ENCODE measurements at regions not wholly inside any gene's neighbourhood (a gene's known extent, or its start where the extent isn't known, plus 50 kb on each side); places are given as distances from the start of the nearest gene placed in this dataset.
A peak's percentile ranks its signal among the peaks of the same experiment; 100 is the strongest.

DNA sequence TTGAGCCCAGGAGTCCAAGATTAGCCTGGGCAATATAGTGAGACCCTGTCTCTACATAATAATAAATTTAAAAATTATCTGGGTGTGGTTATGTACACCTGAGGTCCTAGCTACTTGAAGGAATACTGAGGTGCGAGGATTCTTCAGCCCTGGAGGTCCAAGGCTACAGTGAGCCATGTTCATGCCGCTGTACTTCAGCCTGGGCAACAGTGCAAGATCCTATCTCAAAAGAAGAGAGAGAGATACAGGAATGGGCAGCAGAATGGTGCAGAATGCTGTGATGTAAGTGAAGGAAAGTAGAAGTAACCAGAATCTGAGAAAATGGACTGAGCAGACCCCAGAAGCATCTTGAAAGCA lies 62.7 kb upstream of the EXOC4 start:
- Histone ChIP-seq H3K27me3 (ENCODE audit: insufficient read depth, low read depth) (no peaks in the 10 kb centered on the region), H3K4me1 (ENCODE audit: low read depth, poor library complexity, severe bottlenecking) (peaks cover 59% of the 10 kb centered on the region), H3K9ac (no peak overlapping the region), H3K36me3 (ENCODE audit: insufficient read depth) (no peaks in the 10 kb centered on the region), H3K79me2 (ENCODE audit: insufficient read depth, low read depth) (no peaks in the 10 kb centered on the region), H3K27ac (peak overlapping the region; percentile 9; the same call in 1 of the 2 replicates), H4K20me1 (ENCODE audit: insufficient read depth) (no peaks in the 10 kb centered on the region), H3K4me3 (IDR thresholded peaks at IDR 0.05; ENCODE audit: insufficient read depth, low read depth, low read length) (no peak overlapping the region), H2AFZ (ENCODE audit: low read depth) (no peak overlapping the region), H3K4me2 (peak overlapping the region; percentile 6; the same call in 1 of the 2 replicates)
- TF ChIP-seq, protein P1, sequence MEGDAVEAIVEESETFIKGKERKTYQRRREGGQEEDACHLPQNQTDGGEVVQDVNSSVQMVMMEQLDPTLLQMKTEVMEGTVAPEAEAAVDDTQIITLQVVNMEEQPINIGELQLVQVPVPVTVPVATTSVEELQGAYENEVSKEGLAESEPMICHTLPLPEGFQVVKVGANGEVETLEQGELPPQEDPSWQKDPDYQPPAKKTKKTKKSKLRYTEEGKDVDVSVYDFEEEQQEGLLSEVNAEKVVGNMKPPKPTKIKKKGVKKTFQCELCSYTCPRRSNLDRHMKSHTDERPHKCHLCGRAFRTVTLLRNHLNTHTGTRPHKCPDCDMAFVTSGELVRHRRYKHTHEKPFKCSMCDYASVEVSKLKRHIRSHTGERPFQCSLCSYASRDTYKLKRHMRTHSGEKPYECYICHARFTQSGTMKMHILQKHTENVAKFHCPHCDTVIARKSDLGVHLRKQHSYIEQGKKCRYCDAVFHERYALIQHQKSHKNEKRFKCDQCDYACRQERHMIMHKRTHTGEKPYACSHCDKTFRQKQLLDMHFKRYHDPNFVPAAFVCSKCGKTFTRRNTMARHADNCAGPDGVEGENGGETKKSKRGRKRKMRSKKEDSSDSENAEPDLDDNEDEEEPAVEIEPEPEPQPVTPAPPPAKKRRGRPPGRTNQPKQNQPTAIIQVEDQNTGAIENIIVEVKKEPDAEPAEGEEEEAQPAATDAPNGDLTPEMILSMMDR (conservative IDR thresholded peaks at IDR 0.05; ENCODE audit: low read depth, low read length) = no peak

- H4K20me1 ChIP-seq (ENCODE audit: insufficient read depth) = no peaks in the 10 kb centered on the region
- peak overlapping the region; percentile 6; the same call in 1 of the 2 replicates for H3K4me2 ChIP-seq
- H2AFZ ChIP-seq (ENCODE audit: low read depth) = no peak overlapping the region
- TF ChIP-seq, protein P1 (conservative IDR thresholded peaks at IDR 0.05; ENCODE audit: low read depth, low read length) = no peak
- H3K27ac ChIP-seq = peak overlapping the region; percentile 9; the same call in 1 of the 2 replicates
- H3K27me3 ChIP-seq (ENCODE audit: insufficient read depth, low read depth) = no peaks in the 10 kb centered on the region
- no peaks in the 10 kb centered on the region for H3K36me3 ChIP-seq (ENCODE audit: insufficient read depth)
- H3K9ac ChIP-seq = no peak overlapping the region
- peaks cover 54% of the 10 kb centered on the region for H3K4me1 ChIP-seq (ENCODE audit: low read depth, poor library complexity, severe bottlenecking)
- no peaks in the 10 kb centered on the region for H3K79me2 ChIP-seq (ENCODE audit: insufficient read depth, low read depth)
- H3K4me3 ChIP-seq (IDR thresholded peaks at IDR 0.05; ENCODE audit: insufficient read depth, low read depth, low read length) = no peak overlapping the region
These were observed 62.2 kb upstream of the EXOC4 start for GRCh38 chr7:133190650-133191049.

GRCh38 chr7:133191787-133192186 lies 61.1 kb upstream of the EXOC4 start:
- no peak overlapping the region for H3K27ac ChIP-seq
- no peaks in the 10 kb centered on the region for H3K79me2 ChIP-seq (ENCODE audit: insufficient read depth, low read depth)
- no peaks in the 10 kb centered on the region for H3K36me3 ChIP-seq (ENCODE audit: insufficient read depth)
- no peak overlapping the region for H3K4me2 ChIP-seq
- H3K4me3 ChIP-seq (IDR thresholded peaks at IDR 0.05; ENCODE audit: insufficient read depth, low read depth, low read length) = no peak overlapping the region
- H4K20me1 ChIP-seq (ENCODE audit: insufficient read depth) = no peaks in the 10 kb centered on the region
- no peak overlapping the region for H3K9ac ChIP-seq
- TF ChIP-seq, protein P1 (conservative IDR thresholded peaks at IDR 0.05; ENCODE audit: low read depth, low read length) = no peak
- peaks cover 43% of the 10 kb centered on the region for H3K4me1 ChIP-seq (ENCODE audit: low read depth, poor library complexity, severe bottlenecking)
- H3K27me3 ChIP-seq (ENCODE audit: insufficient read depth, low read depth) = no peaks in the 10 kb centered on the region
- H2AFZ ChIP-seq (ENCODE audit: low read depth) = no peak overlapping the region

DNA sequence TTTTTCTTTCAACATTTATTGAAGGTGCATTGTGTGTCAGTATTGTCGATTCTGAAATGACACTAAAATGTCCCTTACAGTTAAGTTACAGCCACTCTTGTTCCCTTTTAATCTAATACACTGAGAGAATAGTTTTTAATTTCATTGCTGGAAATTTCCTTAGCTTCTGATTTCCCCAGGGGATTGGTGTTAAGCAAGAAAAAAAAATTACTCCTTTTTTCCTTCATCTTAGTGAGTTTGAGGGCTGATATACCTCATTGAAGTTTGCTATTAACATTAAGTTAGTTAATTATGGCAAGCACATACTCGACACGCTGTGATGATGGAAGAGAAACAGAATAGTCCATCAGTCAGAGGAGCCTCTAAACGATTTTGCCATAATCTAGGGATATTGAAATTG lies 57.0 kb upstream of the EXOC4 start:
- no peak overlapping the region for H3K9ac ChIP-seq
- H3K4me2 ChIP-seq = no peak overlapping the region
- H3K27ac ChIP-seq = no peak overlapping the region
- H3K4me1 ChIP-seq (ENCODE audit: low read depth, poor library complexity, severe bottlenecking) = peaks cover 2% of the 10 kb centered on the region
- H3K79me2 ChIP-seq (ENCODE audit: insufficient read depth, low read depth) = no peaks in the 10 kb centered on the region
- no peaks in the 10 kb centered on the region for H3K36me3 ChIP-seq (ENCODE audit: insufficient read depth)
- H3K27me3 ChIP-seq (ENCODE audit: insufficient read depth, low read depth) = no peaks in the 10 kb centered on the region
- no peak overlapping the region for H2AFZ ChIP-seq (ENCODE audit: low read depth)
- TF ChIP-seq, protein P1 (conservative IDR thresholded peaks at IDR 0.05; ENCODE audit: low read depth, low read length) = no peak
- H3K4me3 ChIP-seq (IDR thresholded peaks at IDR 0.05; ENCODE audit: insufficient read depth, low read depth, low read length) = no peak overlapping the region
- H4K20me1 ChIP-seq (ENCODE audit: insufficient read depth) = no peaks in the 10 kb centered on the region
